Fibroblast of mammary gland (primary cell): ENCODE measurements at regions not wholly inside any gene's neighbourhood (a gene's known extent, or its start where the extent isn't known, plus 50 kb on each side); places are given as distances from the start of the nearest gene placed in this dataset.
"Not testable (repeated sequence)": the region's sequence is repeated elsewhere in the genome, so short reads cannot be mapped to it uniquely, and the experiment has no call there.

ENCODE experiments used
- DNase-seq: peaks from one replicate; pipeline ENCODE4 v3.0.0-alpha.2; 2010; ENCODE audit warnings: low read depth
- H3K4me3 ChIP-seq: 2 replicates; pipeline ENCODE4 v1.5.1; 2011; ENCODE audit warnings: low read depth, mild to moderate bottlenecking, low read length, moderate library complexity; ENCODE audit not compliant: control insufficient read depth
- CTCF ChIP-seq: conservative IDR thresholded peaks from 2 replicates; pipeline ENCODE4 v1.5.1; 2011; ENCODE audit warnings: low read depth, low read length, inconsistent platforms; ENCODE audit not compliant: control insufficient read depth, insufficient read depth

- not testable (repeated sequence) for H3K4me3 ChIP-seq
- DNase-seq: peak; percentile 52
These were observed 56.2 kb upstream of the CCZ1B start for GRCh38 chr7:6882321-6882721.

GRCh38 chr7:6883756-6884155 lies 57.7 kb upstream of the CCZ1B start:
- DNase-seq: not testable (repeated sequence)

DNA sequence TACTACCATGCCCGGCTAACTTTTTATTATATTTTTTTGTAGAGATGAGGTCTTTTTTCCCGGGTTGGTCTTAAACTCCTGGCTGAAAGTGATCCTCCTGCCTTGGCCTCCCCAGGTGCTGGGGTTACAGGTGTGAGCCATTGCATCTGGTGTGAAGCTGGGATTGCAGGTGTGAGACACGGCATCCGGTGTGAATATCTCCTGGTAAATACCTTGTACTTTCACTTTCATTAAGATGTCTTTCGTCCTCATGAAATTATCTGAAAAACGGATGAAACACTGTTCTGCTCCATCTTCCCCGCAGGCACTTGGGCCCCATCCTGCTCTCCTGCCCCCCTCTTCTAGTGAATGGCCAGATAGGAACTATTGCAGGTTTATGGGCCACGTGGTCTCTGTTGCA lies 60.1 kb upstream of the CCZ1B start:
- H3K4me3 ChIP-seq: no peak overlapping the region
- no peak for DNase-seq
- no peak for TF ChIP-seq CTCF

More at GRCh38 chr7:6883756-6884155, 57.7 kb upstream of the CCZ1B start:
- not testable (repeated sequence) for H3K4me3 ChIP-seq

DNA sequence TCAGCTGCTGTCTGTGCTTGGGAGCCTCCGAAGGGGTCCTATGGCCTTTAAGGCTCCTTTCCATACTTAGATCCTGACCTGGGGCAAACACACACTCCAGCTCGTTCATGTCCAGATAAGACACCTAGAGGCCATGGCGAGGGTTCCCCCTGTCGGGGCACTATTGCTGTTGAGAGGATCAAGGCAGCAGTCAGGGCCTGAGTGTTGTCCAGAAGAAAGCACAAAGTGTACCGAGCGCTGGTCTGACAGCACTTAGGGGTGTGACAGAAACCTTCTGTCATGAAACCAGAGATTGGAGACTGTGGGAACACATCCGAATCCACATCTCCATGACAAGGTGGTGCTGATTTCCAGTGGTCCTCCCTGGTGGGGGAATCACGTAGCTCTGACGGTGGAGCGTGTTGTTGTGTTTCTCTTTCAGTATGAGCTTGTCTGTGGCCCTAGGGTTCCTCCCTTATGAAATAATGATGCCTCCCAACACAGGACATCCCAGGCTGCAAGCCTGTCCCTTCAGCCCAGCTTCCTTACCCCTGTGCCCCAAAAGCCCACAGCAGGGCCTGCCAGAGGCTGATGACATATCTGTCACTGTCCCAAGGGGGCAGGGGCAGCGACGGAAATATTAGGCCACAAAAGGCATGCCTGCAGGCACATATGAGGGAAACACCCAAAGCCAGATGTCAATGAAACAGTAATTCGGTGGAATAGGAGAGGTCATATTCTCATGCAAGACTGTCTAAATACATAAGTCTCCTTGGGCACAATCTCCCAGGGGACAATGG lies 62.4 kb upstream of the CCZ1B start:
- DNase-seq, H3K4me3 ChIP-seq: not testable (repeated sequence)

- no peak for DNase-seq
- TF ChIP-seq CTCF: no peak
- no peak overlapping the region for H3K4me3 ChIP-seq
These were observed 63.3 kb upstream of the CCZ1B start for GRCh38 chr7:6889252-6889812.

DNA sequence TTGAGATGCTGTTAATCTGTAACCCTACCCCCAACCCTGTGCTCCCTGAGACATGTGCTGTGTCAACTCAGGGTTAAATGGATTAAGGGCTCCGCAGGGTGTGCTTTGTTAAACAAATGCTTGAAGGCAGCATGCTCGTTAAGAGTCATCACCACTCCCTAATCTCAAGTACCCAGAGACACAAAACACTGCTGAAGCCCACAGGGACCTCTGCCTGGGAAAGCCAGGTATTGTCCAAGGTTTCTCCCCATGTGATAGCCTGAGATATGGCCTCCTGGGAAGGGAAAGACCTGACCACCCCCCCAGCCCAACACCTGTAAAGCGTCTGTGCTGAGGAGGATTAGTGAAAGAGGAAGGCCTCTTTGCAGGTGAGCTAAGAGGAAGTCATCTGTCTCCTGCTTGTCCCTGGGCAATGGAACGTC lies 76.0 kb upstream of the CCZ1B start:
- DNase-seq, H3K4me3 ChIP-seq: not testable (repeated sequence)

DNA sequence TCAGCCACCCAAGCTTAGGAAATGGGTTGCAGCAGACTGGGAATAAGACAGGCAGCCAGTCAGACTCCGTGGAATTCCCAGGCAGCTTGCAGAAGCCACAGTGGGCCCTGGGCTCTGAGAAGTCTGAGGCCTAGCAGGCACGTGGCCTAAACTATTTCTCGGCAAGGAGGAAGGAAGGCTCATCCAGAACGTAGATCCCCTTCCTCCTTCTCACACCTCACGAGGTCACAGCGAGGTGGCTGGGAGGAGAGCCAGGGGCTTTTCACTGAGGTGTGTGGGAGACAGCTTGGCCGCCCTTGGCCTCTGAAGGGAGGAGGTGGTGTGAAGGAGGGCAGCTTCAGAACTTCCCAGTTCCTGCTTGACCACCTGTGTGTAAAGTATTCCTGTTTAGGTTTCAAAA lies 77.2 kb upstream of the CCZ1B start:
- not testable (repeated sequence) for H3K4me3 ChIP-seq, DNase-seq

GRCh38 chr7:6903792-6904191 lies 77.7 kb upstream of the CCZ1B start:
- DNase-seq, H3K4me3 ChIP-seq: not testable (repeated sequence)

- no peak for DNase-seq
- H3K4me3 ChIP-seq: no peak overlapping the region
- no peak for TF ChIP-seq CTCF
These were observed 91.2 kb upstream of the CCZ1B start for GRCh38 chr7:6917258-6917657.

DNA sequence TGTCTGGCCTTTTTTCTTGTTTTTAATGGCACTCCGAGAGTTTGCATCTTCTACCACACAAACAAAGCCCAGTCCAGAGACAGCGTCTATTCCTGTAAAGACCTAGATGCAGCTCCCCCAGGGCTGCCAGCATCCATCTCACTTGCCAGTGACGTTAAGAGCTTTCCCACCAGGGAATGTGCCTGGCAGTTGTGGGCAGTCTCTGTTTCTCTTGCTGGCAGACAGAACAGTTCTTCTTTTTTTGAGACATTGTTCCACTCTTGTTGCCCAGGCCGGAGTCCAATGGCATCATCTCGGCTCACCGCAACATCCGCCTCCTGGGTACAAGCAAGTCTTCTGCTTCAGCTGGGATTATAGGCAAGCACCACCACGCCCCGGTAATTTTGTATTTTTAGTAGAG lies 93.1 kb upstream of the CCZ1B start:
- not testable (repeated sequence) for H3K4me3 ChIP-seq, DNase-seq

DNA sequence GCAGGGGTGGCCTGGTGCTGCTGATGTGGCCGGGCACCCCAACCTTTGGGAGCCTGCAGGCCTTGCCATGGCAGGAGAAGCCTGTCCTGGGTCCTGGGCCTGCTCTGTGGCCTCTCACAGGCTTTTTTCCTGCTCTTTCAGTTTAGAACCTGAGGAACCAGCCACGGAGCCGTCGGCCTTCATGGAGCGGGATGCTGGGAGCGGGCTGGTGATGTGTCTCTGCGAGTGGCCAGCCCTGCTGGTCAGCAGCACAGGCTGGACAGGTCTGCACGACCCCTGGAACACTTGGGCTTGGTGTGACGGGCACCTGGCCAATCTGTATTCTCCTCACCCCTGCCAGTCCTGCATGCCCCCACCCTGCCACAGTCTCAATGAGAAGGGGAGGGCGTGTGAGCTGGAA lies 98.4 kb upstream of the CCZ1B start:
- DNase-seq: not testable (repeated sequence)

GRCh38 chr7:6926193-6927174 lies 100.4 kb upstream of the CCZ1B start:
- H3K4me3 ChIP-seq, DNase-seq: not testable (repeated sequence)

More for the DNA sequence above, 98.4 kb upstream of the CCZ1B start:
- H3K4me3 ChIP-seq: not testable (repeated sequence)

DNA sequence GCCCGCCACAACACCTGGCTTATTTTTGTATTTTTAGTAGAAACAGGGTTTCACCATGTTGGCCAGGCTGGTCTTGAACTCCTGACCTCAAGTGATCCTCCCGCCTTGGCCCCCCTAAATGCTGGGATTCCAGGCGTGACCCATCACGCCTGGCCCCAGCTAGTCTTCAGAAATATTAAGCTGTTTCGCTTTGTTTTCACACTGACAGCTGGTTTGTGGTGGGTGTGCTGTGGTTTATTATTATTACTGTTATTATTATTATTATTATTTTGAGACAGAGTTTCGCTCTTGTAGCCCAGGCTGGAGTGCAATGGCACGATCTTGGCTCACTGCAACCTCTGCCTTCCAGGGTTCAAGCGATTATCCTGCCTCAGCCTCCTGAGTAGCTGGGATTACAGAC lies 101.6 kb upstream of the CCZ1B start:
- not testable (repeated sequence) for H3K4me3 ChIP-seq, DNase-seq

- DNase-seq, H3K4me3 ChIP-seq: not testable (repeated sequence)
These were observed 103.5 kb upstream of the CCZ1B start for GRCh38 chr7:6929588-6929987.
